Neuronal stem cell (in vitro differentiated cells): ENCODE measurements at regions not wholly inside any gene's neighbourhood (a gene's known extent, or its start where the extent isn't known, plus 50 kb on each side); places are given as distances from the start of the nearest gene placed in this dataset.

Source experiments
- DNase-seq: peaks from one replicate; pipeline ENCODE4 v3.0.0-alpha.2; 2013; ENCODE audit warnings: low spot score
- H2AFZ ChIP-seq: one replicate; pipeline ENCODE4 v1.6.1; 2013; ENCODE audit warnings: mild to moderate bottlenecking, low read length, inconsistent platforms
- H2AK5ac ChIP-seq: 2 replicates; pipeline ENCODE4 v1.6.1; 2013; ENCODE audit warnings: low read depth, mild to moderate bottlenecking, inconsistent platforms, low read length, moderate library complexity, mixed read lengths
- H2BK120ac ChIP-seq: 2 replicates; pipeline ENCODE4 v1.6.1; 2013; ENCODE audit warnings: low read depth, mild to moderate bottlenecking, inconsistent platforms, low read length, moderate library complexity, mixed read lengths
- H2BK12ac ChIP-seq: one replicate; pipeline ENCODE4 v1.6.1; 2013; ENCODE audit warnings: low read length, inconsistent platforms
- H2BK15ac ChIP-seq: 2 replicates; pipeline ENCODE4 v1.6.1; 2013; ENCODE audit warnings: mild to moderate bottlenecking, low read length, inconsistent platforms, mixed read lengths
- H2BK5ac ChIP-seq: one replicate; pipeline ENCODE4 v1.6.1; 2013; ENCODE audit warnings: inconsistent platforms, mild to moderate bottlenecking, low read length, moderate library complexity
- H3K14ac ChIP-seq: one replicate; pipeline ENCODE4 v1.6.1; 2013; ENCODE audit warnings: low read length, inconsistent platforms
- H3K18ac ChIP-seq: 2 replicates; pipeline ENCODE4 v1.6.1; 2013; ENCODE audit warnings: low read length, inconsistent platforms
- H3K23ac ChIP-seq: 2 replicates; pipeline ENCODE4 v1.6.1; 2013; ENCODE audit warnings: low read depth, mild to moderate bottlenecking, mixed read lengths, low read length, inconsistent platforms; ENCODE audit not compliant: poor library complexity
- H3K27ac ChIP-seq: replicated peaks from 3 replicates; pipeline ENCODE4 v1.5.1; 2013; ENCODE audit warnings: low read length, inconsistent platforms
- H3K27me3 ChIP-seq, 3 experiments: 2 replicates each; pipeline ENCODE4 v1.6.1; 2013; ENCODE audit warnings: low read length in 3 of 3, mild to moderate bottlenecking in 2 of 3, inconsistent platforms in 1 of 3, low read depth in 1 of 3, mixed read lengths in 1 of 3, moderate library complexity in 1 of 3; ENCODE audit not compliant: control insufficient read depth in 3 of 3, insufficient read depth in 3 of 3
- H3K36me3 ChIP-seq, 2 donors: replicated peaks in 1 of 2; 2 replicates each; pipeline ENCODE4 v1.6.1; 2013; ENCODE audit warnings: low read length in 2 of 2; ENCODE audit not compliant: control insufficient read depth in 2 of 2, insufficient read depth in 2 of 2
- H3K4ac ChIP-seq: 2 replicates; pipeline ENCODE4 v1.6.1; 2013; ENCODE audit warnings: inconsistent platforms, mild to moderate bottlenecking, low read length, moderate library complexity
- H3K4me1 ChIP-seq, 2 donors: 1 replicate in 1 of 2; 2 replicates in 1 of 2; pipeline ENCODE4 v1.6.1; 2013; ENCODE audit warnings: low read length in 2 of 2, low read depth in 1 of 2; ENCODE audit not compliant: control insufficient read depth in 2 of 2, insufficient read depth in 1 of 2
- H3K4me2 ChIP-seq: one replicate; pipeline ENCODE4 v1.6.1; 2013; ENCODE audit warnings: mild to moderate bottlenecking, low read length, inconsistent platforms; ENCODE audit not compliant: insufficient read depth, poor library complexity, severe bottlenecking
- H3K4me3 ChIP-seq, 2 donors: 2 replicates each; pipeline ENCODE4 v1.5.1; 2013; ENCODE audit warnings: low read length in 2 of 2, mild to moderate bottlenecking in 2 of 2, inconsistent platforms in 1 of 2, moderate library complexity in 1 of 2
- H3K79me1 ChIP-seq: one replicate; pipeline ENCODE4 v1.6.1; 2013; ENCODE audit warnings: low read depth, mild to moderate bottlenecking, inconsistent platforms, low read length, moderate library complexity
- H3K9ac ChIP-seq: one replicate; pipeline ENCODE4 v1.6.1; 2013; ENCODE audit warnings: mild to moderate bottlenecking, low read depth, low read length, inconsistent platforms; ENCODE audit not compliant: poor library complexity
- H3K9me3 ChIP-seq, 2 donors: replicated peaks in 1 of 2; 2 replicates each; pipeline versions ENCODE3 to v1.6.1; 2013; ENCODE audit warnings: low read length in 2 of 2, mild to moderate bottlenecking in 2 of 2, inconsistent platforms in 1 of 2, low read depth in 1 of 2, mixed read lengths in 1 of 2, moderate library complexity in 1 of 2; ENCODE audit not compliant: control insufficient read depth in 2 of 2, insufficient read depth in 1 of 2
- H4K8ac ChIP-seq: one replicate; pipeline ENCODE4 v1.6.1; 2013; ENCODE audit warnings: low read depth, mild to moderate bottlenecking, inconsistent platforms, low read length, moderate library complexity
- H4K91ac ChIP-seq: one replicate; pipeline ENCODE4 v1.6.1; 2013; ENCODE audit warnings: low read length, low read depth, mild to moderate bottlenecking, inconsistent platforms; ENCODE audit not compliant: poor library complexity
- WGBS, 2 donors: extraction: QIAGEN DNeasy Blood & Tissue Kit; methylation state at CpG; one replicate each; pipeline ENCODE4 v1.1.7; 2013; ENCODE audit warnings: missing lambda C conversion rate in 2 of 2, mixed read lengths in 1 of 2; ENCODE audit not compliant: insufficient read length in 2 of 2, insufficient replicate concordance in 1 of 2; ENCODE audit errors: extremely low coverage in 2 of 2; 5-methylcytosine and 5-hydroxymethylcytosine counted together

- H3K27me3 ChIP-seq, result no peaks in the 10 kb centered on the region
- H3K23ac ChIP-seq, result no peak overlapping the region
- H2BK5ac ChIP-seq, result no peak overlapping the region
- H4K8ac ChIP-seq, result no peak overlapping the region
- H2BK15ac ChIP-seq, result no peak overlapping the region
- H3K9me3 ChIP-seq, result no peaks in the 10 kb centered on the region
- H3K4me2 ChIP-seq, result no peak overlapping the region
- H3K4ac ChIP-seq, result no peak overlapping the region
- no peak overlapping the region for H3K4me3 ChIP-seq
- no peak overlapping the region for H3K18ac ChIP-seq
- no peaks in the 10 kb centered on the region for H3K79me1 ChIP-seq
- no peak overlapping the region for H3K14ac ChIP-seq
- no peak overlapping the region for H3K27ac ChIP-seq
- no peak overlapping the region for H3K9ac ChIP-seq
- no peak overlapping the region for H2BK120ac ChIP-seq
- no peak overlapping the region for H2BK12ac ChIP-seq
- no peaks in the 10 kb centered on the region for H3K4me1 ChIP-seq
- no peaks in the 10 kb centered on the region for H3K36me3 ChIP-seq
- no peak overlapping the region for H4K91ac ChIP-seq
- H2AFZ ChIP-seq, result no peak overlapping the region
- H2AK5ac ChIP-seq, result no peak overlapping the region
- DNase-seq, result no peak
- WGBS, 2 donors, result no CpG with 5 or more reads among the region's 4 CpGs
Observed at GRCh38 chr12:90243211-90243610, 534.6 kb upstream of the ATP2B1 start.

GRCh38 chr12:90239732-90240260, 531.2 kb upstream of the ATP2B1 start:
- no peaks in the 10 kb centered on the region for H3K79me1 ChIP-seq
- no peak overlapping the region for H4K91ac ChIP-seq
- no peak overlapping the region for H2BK5ac ChIP-seq
- no peak overlapping the region for H2AFZ ChIP-seq
- H3K4ac ChIP-seq, result no peak overlapping the region
- H3K36me3 ChIP-seq, result no peaks in the 10 kb centered on the region
- H3K14ac ChIP-seq, result no peak overlapping the region
- WGBS, 2 donors, result no CpG with 5 or more reads among the region's 1 CpG
- no peak overlapping the region for H3K27ac ChIP-seq
- H3K23ac ChIP-seq, result no peak overlapping the region
- no peaks in the 10 kb centered on the region for H3K4me1 ChIP-seq
- no peak for DNase-seq
- no peak overlapping the region for H2BK15ac ChIP-seq
- no peak overlapping the region for H2BK12ac ChIP-seq
- no peak overlapping the region for H3K9ac ChIP-seq
- no peak overlapping the region for H3K4me2 ChIP-seq
- no peak overlapping the region for H2AK5ac ChIP-seq
- H2BK120ac ChIP-seq, result no peak overlapping the region
- H4K8ac ChIP-seq, result no peak overlapping the region
- H3K9me3 ChIP-seq, result peaks cover 0 to 2% of the 10 kb centered on the region in 2 donors
- no peak overlapping the region for H3K4me3 ChIP-seq
- no peak overlapping the region for H3K18ac ChIP-seq
- H3K27me3 ChIP-seq, result no peaks in the 10 kb centered on the region

- no peak overlapping the region for H2BK120ac ChIP-seq
- no peaks in the 10 kb centered on the region for H3K36me3 ChIP-seq
- no peak overlapping the region for H3K14ac ChIP-seq
- no peak overlapping the region for H2BK12ac ChIP-seq
- no peak overlapping the region for H3K4me2 ChIP-seq
- H2BK5ac ChIP-seq, result no peak overlapping the region
- no peak overlapping the region for H3K4me3 ChIP-seq
- H4K8ac ChIP-seq, result no peak overlapping the region
- peaks cover 0 to 2% of the 10 kb centered on the region in 2 donors for H3K9me3 ChIP-seq
- DNase-seq, result no peak
- no peaks in the 10 kb centered on the region for H3K4me1 ChIP-seq
- no peak overlapping the region for H3K27ac ChIP-seq
- H2AK5ac ChIP-seq, result no peak overlapping the region
- H3K4ac ChIP-seq, result no peak overlapping the region
- H3K9ac ChIP-seq, result no peak overlapping the region
- H3K18ac ChIP-seq, result no peak overlapping the region
- H2BK15ac ChIP-seq, result no peak overlapping the region
- WGBS, 2 donors, result no CpG with 5 or more reads among the region's 2 CpGs
- no peaks in the 10 kb centered on the region for H3K27me3 ChIP-seq
- no peak overlapping the region for H2AFZ ChIP-seq
- no peak overlapping the region for H4K91ac ChIP-seq
- no peak overlapping the region for H3K23ac ChIP-seq
- H3K79me1 ChIP-seq, result no peaks in the 10 kb centered on the region
Observed at GRCh38 chr12:90238663-90239271, 530.1 kb upstream of the ATP2B1 start.

- H2BK15ac ChIP-seq, result no peak overlapping the region
- WGBS, 2 donors, result no CpG with 5 or more reads among the region's 3 CpGs
- H2AFZ ChIP-seq, result no peak overlapping the region
- no peak overlapping the region for H4K8ac ChIP-seq
- H3K9me3 ChIP-seq, result peaks cover 0 to 2% of the 10 kb centered on the region in 2 donors
- H3K79me1 ChIP-seq, result no peaks in the 10 kb centered on the region
- H3K4ac ChIP-seq, result no peak overlapping the region
- H3K23ac ChIP-seq, result no peak overlapping the region
- H3K9ac ChIP-seq, result no peak overlapping the region
- H3K4me1 ChIP-seq, result no peaks in the 10 kb centered on the region
- no peak overlapping the region for H2AK5ac ChIP-seq
- H3K36me3 ChIP-seq, result no peaks in the 10 kb centered on the region
- H4K91ac ChIP-seq, result no peak overlapping the region
- no peak overlapping the region for H2BK5ac ChIP-seq
- no peaks in the 10 kb centered on the region for H3K27me3 ChIP-seq
- H3K4me2 ChIP-seq, result no peak overlapping the region
- H2BK12ac ChIP-seq, result peak overlapping the region; percentile 60
- H3K18ac ChIP-seq, result no peak overlapping the region
- no peak overlapping the region for H3K14ac ChIP-seq
- H2BK120ac ChIP-seq, result no peak overlapping the region
- H3K4me3 ChIP-seq, result no peak overlapping the region
- no peak for DNase-seq
- no peak overlapping the region for H3K27ac ChIP-seq
Observed at GRCh38 chr12:90237841-90238240, 529.2 kb upstream of the ATP2B1 start.
